A673 (cell line): ENCODE measurements at regions not wholly inside any gene's neighbourhood (a gene's known extent, or its start where the extent isn't known, plus 50 kb on each side); places are given as distances from the start of the nearest gene placed in this dataset.
"Not testable (repeated sequence)": the region's sequence is repeated elsewhere in the genome, so short reads cannot be mapped to it uniquely, and the experiment has no call there.

Experiments
- BruUV-seq: library from RNA; stranded (reverse); fragments of 400-500 nt; replicated peaks from 2 replicates; lab custom pipeline; 2021; lab: Mats Ljungman, UMichigan
- CTCF ChIA-PET: fragments of 300-600 bp; sonication (Branson Sonifier 250); formaldehyde crosslinking; loops from one replicate; lab custom pipeline; 2022; ENCODE audit warnings: antibody characterized with exemption; lab: Charles Lee
- POLR2A ChIA-PET: fragments of 300-600 bp; sonication (Branson Sonifier 250); formaldehyde crosslinking; loops from one replicate; lab custom pipeline; 2022; ENCODE audit warnings: antibody characterized with exemption; ENCODE audit not compliant: low non-redundant PET; lab: Charles Lee
- DNase-seq: peaks from one replicate; pipeline ENCODE4 v3.0.0-alpha.2; 2015; ENCODE audit warnings: low spot score
- H3K27ac ChIP-seq: fragments of 200-600 bp; sonication (generic); 2 replicates; pipeline ENCODE4 v1.5.1; 2016; ENCODE audit warnings: mixed run types, low read depth, mild to moderate bottlenecking, mixed read lengths, antibody characterized with exemption, low read length; ENCODE audit not compliant: poor library complexity, severe bottlenecking
- H3K27me3 ChIP-seq: fragments of 200-600 bp; sonication (generic); replicated peaks from 2 replicates; pipeline ENCODE4 v1.6.1; 2017; ENCODE audit warnings: mixed run types, low read depth, mild to moderate bottlenecking, mixed read lengths, antibody characterized with exemption, low read length; ENCODE audit not compliant: insufficient read depth, poor library complexity
- H3K36me3 ChIP-seq: fragments of 200-600 bp; sonication (generic); 2 replicates; pipeline ENCODE4 v1.6.1; 2016; ENCODE audit warnings: mixed run types, mild to moderate bottlenecking, mixed read lengths, antibody characterized with exemption, low read length; ENCODE audit not compliant: insufficient read depth, poor library complexity, severe bottlenecking
- H3K4me1 ChIP-seq: fragments of 200-600 bp; sonication (generic); 2 replicates; pipeline ENCODE4 v1.6.1; 2017; ENCODE audit warnings: mixed run types, mild to moderate bottlenecking, mixed read lengths, antibody characterized with exemption, low read length; ENCODE audit not compliant: insufficient read depth, poor library complexity, severe bottlenecking
- H3K4me3 ChIP-seq: fragments of 200-600 bp; sonication (generic); 2 replicates; pipeline ENCODE4 v1.5.1; 2016; ENCODE audit warnings: low read depth, mixed run types, mild to moderate bottlenecking, mixed read lengths, low read length; ENCODE audit not compliant: poor library complexity, severe bottlenecking
- H3K9me3 ChIP-seq: fragments of 200-600 bp; sonication (generic); 2 replicates; pipeline ENCODE4 v1.6.1; 2016; ENCODE audit warnings: mixed run types, low read depth, mild to moderate bottlenecking, mixed read lengths, antibody characterized with exemption, low read length; ENCODE audit not compliant: poor library complexity, severe bottlenecking
- intact Hi-C: fragments of 100-400 bp; cut with micrococcal nuclease; formaldehyde crosslinking; loops from one replicate; pipeline ENCODE4 v1.10.0; 2022; ENCODE audit not compliant: unreplicated experiment

DNA sequence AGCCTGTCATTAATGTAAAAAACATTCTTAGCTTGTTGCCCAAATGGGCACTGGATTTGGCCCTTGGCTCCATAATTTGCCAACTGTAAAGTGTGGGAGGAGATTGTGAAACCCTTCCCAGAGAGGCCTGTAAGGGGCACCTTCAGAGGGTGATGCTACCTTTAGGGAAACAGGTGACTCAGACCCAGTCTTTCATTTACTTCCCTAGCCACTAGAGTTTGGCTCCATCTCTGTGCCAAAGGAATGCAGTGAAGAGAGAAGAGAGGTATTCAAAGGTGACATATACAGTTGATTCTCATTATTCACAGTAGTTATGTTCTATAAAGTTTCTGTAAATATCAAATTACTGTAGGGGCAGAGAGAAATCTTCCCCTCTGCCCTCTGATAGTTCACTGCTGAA is 116.7 kb downstream of the SPATA31A6 start:
- H3K27ac ChIP-seq, DNase-seq, H3K27me3 ChIP-seq, H3K36me3 ChIP-seq, H3K4me1 ChIP-seq, H3K4me3 ChIP-seq, H3K9me3 ChIP-seq, intact Hi-C loops, CTCF ChIA-PET, BruUV-seq, POLR2A ChIA-PET: not testable (repeated sequence)

DNA sequence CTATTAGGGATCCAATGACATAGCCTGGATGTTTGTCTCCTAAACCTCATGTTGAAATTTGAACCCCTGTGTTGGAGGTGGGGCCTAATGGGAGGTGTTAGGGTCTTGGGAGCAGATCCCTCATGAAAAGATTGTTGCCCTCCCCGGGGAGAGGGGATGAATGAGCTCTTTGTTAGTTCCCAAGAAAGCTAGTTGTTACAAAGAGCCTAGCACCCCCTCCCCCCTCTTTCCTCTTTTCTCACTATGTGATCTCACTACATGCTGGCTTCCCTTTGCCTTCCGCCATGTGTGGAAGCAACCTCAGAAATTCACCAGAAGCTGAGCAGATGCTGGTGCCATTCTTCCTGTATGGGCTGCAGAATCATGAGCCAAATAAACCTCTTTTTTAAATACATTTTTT is 123.2 kb downstream of the SPATA31A6 start:
- BruUV-seq, H3K27ac ChIP-seq, intact Hi-C loops, DNase-seq, H3K36me3 ChIP-seq, POLR2A ChIA-PET, CTCF ChIA-PET, H3K4me1 ChIP-seq, H3K27me3 ChIP-seq, H3K9me3 ChIP-seq, H3K4me3 ChIP-seq: not testable (repeated sequence)

DNA sequence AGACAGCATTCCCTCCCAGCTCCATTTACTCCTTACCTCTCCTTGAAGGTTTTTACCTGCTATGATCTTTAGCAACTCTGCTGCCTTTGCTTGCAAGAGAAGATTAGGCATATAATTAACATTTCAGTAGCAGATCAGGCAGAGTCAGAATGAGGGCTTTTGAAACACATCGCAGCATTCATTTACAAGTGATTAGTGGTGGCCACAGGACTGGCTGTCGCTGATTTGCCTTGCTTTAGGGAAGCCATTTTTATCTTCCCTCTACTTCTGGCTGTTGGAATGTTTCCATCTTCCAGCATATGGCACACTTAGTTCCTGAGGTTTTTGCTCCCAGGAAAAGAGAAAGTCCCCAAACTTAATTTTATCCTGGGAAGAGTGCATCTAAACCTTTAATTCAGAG is 124.0 kb downstream of the SPATA31A6 start:
- H3K4me3 ChIP-seq, H3K9me3 ChIP-seq, POLR2A ChIA-PET, H3K4me1 ChIP-seq, H3K27ac ChIP-seq, H3K36me3 ChIP-seq, DNase-seq, BruUV-seq, H3K27me3 ChIP-seq, CTCF ChIA-PET, intact Hi-C loops: not testable (repeated sequence)

DNA sequence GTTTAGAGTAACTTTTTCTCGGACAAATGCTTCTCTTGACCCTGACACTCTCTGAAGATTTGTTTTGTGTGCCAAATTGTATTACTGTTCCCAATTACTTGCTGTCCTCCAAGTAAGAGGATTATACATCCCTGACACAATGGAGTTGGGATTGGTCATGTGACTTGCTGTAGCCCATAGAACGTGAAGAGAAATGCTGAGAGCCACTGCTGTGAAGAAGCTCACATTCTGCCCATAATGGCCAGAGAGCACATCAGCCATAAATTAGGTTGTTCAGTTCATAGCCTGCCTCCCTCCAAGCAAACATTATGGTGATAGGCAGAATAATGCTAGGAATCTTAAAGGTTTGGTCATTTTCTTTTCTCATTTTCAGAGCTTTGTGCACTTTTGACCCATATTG is 127.5 kb downstream of the SPATA31A6 start:
- intact Hi-C loops, POLR2A ChIA-PET, BruUV-seq: not testable (repeated sequence)

DNA sequence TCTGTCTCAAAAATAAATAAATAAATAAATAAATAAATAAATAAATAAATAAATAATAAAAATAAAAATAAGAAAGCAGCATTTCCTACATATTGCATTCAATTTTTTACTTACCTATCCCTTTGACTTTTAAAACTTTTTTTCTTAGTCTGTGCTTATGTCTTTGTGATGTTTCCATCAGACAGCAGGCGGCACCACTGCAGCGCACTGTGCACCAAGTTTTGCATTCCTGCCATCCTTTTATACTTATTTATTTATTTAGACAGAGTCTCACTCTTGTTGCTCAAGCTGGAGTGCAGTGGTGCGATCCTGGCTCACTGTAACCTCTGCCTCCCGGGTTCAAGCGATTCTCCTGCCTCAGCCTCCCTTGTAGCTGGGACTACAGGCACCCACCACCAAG is 132.6 kb downstream of the SPATA31A6 start:
- H3K27me3 ChIP-seq, POLR2A ChIA-PET, H3K9me3 ChIP-seq, intact Hi-C loops, H3K4me1 ChIP-seq, CTCF ChIA-PET, H3K4me3 ChIP-seq, H3K36me3 ChIP-seq, BruUV-seq, H3K27ac ChIP-seq: not testable (repeated sequence)
- peak; percentile 2 for DNase-seq

More for the DNA sequence above, 127.5 kb downstream of the SPATA31A6 start:
- H3K4me3 ChIP-seq, H3K27ac ChIP-seq, H3K27me3 ChIP-seq, H3K4me1 ChIP-seq, DNase-seq, H3K36me3 ChIP-seq, CTCF ChIA-PET, H3K9me3 ChIP-seq: not testable (repeated sequence)

DNA sequence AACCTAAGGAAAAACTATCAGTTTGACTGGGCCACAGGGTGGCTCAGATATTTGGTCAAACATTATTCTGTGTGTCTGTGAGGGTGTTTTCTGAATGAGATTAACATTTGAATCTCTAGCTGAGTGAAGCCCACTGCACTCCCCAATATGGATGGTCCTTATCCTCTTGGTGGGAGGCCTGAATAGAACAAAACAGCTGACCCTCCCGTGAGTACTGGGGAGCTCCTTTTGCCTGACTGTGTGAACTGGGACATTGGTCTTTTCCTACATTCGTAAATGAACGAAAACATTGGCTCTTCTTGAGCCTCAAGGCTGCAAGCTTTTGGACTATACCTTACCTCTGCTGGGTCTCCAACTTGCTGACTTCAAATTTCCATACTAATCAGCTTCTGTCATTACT is 134.2 kb downstream of the SPATA31A6 start:
- H3K4me1 ChIP-seq, H3K27ac ChIP-seq, H3K9me3 ChIP-seq, H3K4me3 ChIP-seq, H3K27me3 ChIP-seq, POLR2A ChIA-PET, DNase-seq, BruUV-seq, intact Hi-C loops, CTCF ChIA-PET, H3K36me3 ChIP-seq: not testable (repeated sequence)

DNA sequence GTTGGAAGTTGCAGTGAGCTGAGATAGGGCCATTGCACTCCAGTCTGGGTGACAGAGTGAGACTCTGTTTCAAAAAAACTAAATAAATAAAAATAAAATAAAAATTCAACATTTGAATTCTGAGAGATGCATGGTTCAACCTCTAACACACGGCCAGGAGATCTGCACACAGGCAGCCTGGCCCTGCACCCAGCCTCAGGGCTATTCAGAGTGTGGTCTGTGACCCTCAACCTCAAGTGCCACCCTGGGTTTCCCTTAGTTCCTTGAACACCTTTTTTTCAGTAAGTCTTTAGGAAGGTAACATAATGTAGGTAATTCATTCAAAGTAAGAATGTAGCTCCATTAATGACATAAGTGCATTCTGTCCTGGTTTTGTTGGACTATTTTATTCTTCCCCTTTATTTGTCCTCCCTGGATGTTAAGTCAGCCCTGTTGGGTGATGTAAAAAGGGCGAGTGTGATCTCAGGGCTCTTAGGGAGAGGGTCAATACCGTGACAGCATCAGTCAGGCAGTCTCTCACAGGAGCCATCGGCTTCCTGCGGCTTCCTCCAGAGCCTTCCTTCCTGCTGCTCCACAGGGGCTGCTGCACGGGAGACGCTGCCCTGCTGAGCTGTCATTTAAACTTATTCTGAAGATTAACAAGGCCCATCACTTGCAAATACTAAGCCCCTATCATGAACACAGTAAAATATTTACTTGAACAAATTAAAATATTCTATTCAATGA is 139.8 kb downstream of the SPATA31A6 start:
- BruUV-seq, H3K4me3 ChIP-seq, H3K4me1 ChIP-seq, H3K27me3 ChIP-seq, H3K36me3 ChIP-seq, POLR2A ChIA-PET, intact Hi-C loops, H3K27ac ChIP-seq, H3K9me3 ChIP-seq, CTCF ChIA-PET: not testable (repeated sequence)
- peak; percentile 79 for DNase-seq

DNA sequence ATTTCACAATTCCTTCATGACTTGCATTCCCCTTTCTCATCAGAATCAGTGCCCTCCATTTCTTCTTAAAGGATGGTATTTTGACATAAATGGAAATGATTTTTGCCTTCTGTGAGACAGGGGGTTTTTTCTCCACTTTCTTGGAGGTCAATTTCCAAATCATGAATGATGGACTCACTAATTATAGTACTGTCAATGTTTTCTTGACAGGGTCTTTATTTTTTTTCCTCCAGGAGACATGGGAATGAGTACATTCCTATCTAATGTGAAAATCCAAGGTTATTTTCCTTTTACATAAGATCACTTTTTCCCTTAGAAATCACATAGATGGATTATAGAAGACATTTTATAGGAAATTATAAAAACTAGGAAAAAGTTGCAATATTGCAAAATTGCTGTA is 141.7 kb downstream of the SPATA31A6 start:
- POLR2A ChIA-PET, H3K36me3 ChIP-seq, H3K4me3 ChIP-seq, H3K27ac ChIP-seq, H3K27me3 ChIP-seq, DNase-seq, H3K9me3 ChIP-seq, CTCF ChIA-PET, BruUV-seq, intact Hi-C loops, H3K4me1 ChIP-seq: not testable (repeated sequence)
